ENCODE measurements at regions not wholly inside any gene's neighbourhood (a gene's known extent, or its start where the extent isn't known, plus 50 kb on each side); places are given as distances from the start of the nearest gene placed in this dataset.

- Mint-ChIP-seq H3K27ac (peak overlapping the region in 1 of 2 donors; percentile 75), H3K4me1 (peaks cover 14% of the 10 kb centered on the region), H3K27me3 (peaks cover 10% of the 10 kb centered on the region), H3K4me3 (no peak overlapping the region), H3K9me3 (no peaks in the 10 kb centered on the region)
- no peak for DNase-seq
- no peak for ATAC-seq
Observed at GRCh38 chr2:216553482-216554240, 55.0 kb downstream of the RPL37A start.

GRCh38 chr2:216554286-216554685 is 55.6 kb downstream of the RPL37A start:
- no peaks in the 10 kb centered on the region for H3K9me3 Mint-ChIP-seq
- DNase-seq: no peak
- H3K4me3 Mint-ChIP-seq: no peak overlapping the region
- peaks cover 10% of the 10 kb centered on the region for H3K27me3 Mint-ChIP-seq
- H3K4me1 Mint-ChIP-seq: peaks cover 14% of the 10 kb centered on the region
- peak overlapping the region in 1 of 2 donors; percentile 27 for H3K27ac Mint-ChIP-seq
- ATAC-seq: peak; percentile 46

GRCh38 chr2:216554755-216555154 is 56.1 kb downstream of the RPL37A start:
- ATAC-seq: no peak
- H3K27ac Mint-ChIP-seq: peak overlapping the region in 1 of 2 donors; percentile 27

GRCh38 chr2:216555274-216555673 is 56.6 kb downstream of the RPL37A start:
- Mint-ChIP-seq H3K4me3 (no peak overlapping the region), H3K27me3 (peaks cover 4% of the 10 kb centered on the region), H3K9me3 (no peaks in the 10 kb centered on the region), H3K27ac (peak overlapping the region in 1 of 2 donors; percentile 81), H3K4me1 (peaks cover 14% of the 10 kb centered on the region)
- ATAC-seq: no peak
- no peak for DNase-seq

More at GRCh38 chr2:216554755-216555154, 56.1 kb downstream of the RPL37A start:
- Mint-ChIP-seq H3K4me3 (no peak overlapping the region), H3K4me1 (peaks cover 14% of the 10 kb centered on the region), H3K9me3 (no peaks in the 10 kb centered on the region), H3K27me3 (peaks cover 9% of the 10 kb centered on the region)
- DNase-seq: no peak

GRCh38 chr2:216556202-216556601 is 57.6 kb downstream of the RPL37A start:
- Mint-ChIP-seq H3K27ac (no peak overlapping the region), H3K9me3 (no peaks in the 10 kb centered on the region), H3K4me1 (peaks cover 14% of the 10 kb centered on the region), H3K27me3 (peaks cover 4% of the 10 kb centered on the region), H3K4me3 (no peak overlapping the region)
- no peak for DNase-seq
- no peak for ATAC-seq

GRCh38 chr2:216557413-216557812 is 58.8 kb downstream of the RPL37A start:
- Mint-ChIP-seq H3K9me3 (no peaks in the 10 kb centered on the region), H3K27me3 (peaks cover 7% of the 10 kb centered on the region), H3K4me3 (no peak overlapping the region), H3K27ac (peak overlapping the region in 1 of 2 donors; percentile 4), H3K4me1 (peaks cover 14% of the 10 kb centered on the region)
- ATAC-seq: no peak
- DNase-seq: no peak

DNA sequence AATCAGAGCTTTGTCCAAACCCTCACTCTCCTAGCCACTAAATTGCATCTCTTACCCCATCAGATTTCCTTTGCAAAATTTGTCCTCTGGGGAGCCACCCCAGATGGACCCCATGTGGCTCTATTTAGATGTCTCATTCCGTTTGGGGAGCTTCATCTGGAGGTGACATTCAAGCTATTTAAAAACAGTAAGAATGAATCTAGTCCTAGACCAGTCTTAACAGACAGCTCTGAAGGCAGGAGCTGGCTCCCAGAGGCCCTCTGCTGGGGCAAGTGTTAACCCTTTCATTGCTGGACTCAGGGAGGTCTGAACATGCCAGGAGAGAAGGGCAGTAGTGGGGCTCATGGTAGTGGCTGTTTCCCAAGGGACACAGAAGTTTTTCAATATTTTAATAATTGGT is 59.2 kb downstream of the RPL37A start:
- H3K27me3 Mint-ChIP-seq: peaks cover 7% of the 10 kb centered on the region
- ATAC-seq (no peak), DNase-seq (no peak)
- H3K4me1 Mint-ChIP-seq: peaks cover 14% of the 10 kb centered on the region
- no peaks in the 10 kb centered on the region for H3K9me3 Mint-ChIP-seq
- no peak overlapping the region for H3K4me3 Mint-ChIP-seq
- no peak overlapping the region for H3K27ac Mint-ChIP-seq

GRCh38 chr2:216559625-216560156 is 61.0 kb downstream of the RPL37A start:
- Mint-ChIP-seq H3K4me3 (no peak overlapping the region), H3K9me3 (peaks cover 0 to 6% of the 10 kb centered on the region in 2 donors), H3K27ac (no peak overlapping the region), H3K27me3 (peaks cover 15% of the 10 kb centered on the region), H3K4me1 (peaks cover 7% of the 10 kb centered on the region)
- DNase-seq (no peak), ATAC-seq (no peak)

- no peak for DNase-seq
- no peak for ATAC-seq
- Mint-ChIP-seq H3K9me3 (peaks cover 0 to 6% of the 10 kb centered on the region in 2 donors), H3K4me3 (no peak overlapping the region), H3K4me1 (no peaks in the 10 kb centered on the region), H3K27me3 (peaks cover 16% of the 10 kb centered on the region), H3K27ac (peak overlapping the region in 1 of 2 donors; percentile 57)
Observed at GRCh38 chr2:216560838-216561270, 62.2 kb downstream of the RPL37A start.

DNA sequence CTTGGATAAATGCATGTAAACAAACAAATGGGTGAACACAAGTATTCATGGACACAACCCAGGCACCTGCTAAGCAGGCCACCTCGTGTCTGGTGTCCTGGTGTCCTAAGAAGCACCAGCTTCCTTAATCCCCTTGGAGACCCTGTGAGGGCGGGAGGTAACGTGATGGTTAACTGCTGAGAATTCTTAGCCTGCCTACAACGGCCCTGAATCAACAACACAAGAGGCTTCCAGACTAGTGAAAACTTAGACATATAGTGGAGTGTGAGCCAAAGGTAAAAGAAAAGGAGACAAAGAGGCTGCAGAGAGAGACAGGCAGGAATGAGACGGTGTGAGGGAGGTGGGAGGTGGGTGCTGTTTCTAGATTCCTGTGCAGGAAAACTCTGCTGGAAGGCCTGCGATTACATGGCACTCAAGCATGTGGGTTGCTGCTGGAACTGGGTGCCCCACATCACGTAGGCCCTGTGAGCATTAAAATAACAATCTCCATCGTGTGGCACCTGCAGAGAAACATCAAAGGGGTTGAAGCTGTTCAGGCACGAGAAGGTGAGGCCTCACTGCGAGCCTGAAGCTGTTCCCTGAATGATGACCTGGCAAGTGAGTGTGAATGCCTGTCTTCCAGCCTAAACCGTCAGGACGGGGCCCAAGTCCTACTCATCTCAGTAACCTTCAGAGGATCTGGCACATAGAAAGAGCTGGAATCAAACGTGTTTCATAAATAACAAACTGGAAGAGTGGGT is 64.2 kb downstream of the RPL37A start:
- H3K4me1 Mint-ChIP-seq: no peaks in the 10 kb centered on the region
- H3K4me3 Mint-ChIP-seq: no peak overlapping the region
- DNase-seq: no peak
- H3K9me3 Mint-ChIP-seq: peaks cover 0 to 6% of the 10 kb centered on the region in 2 donors
- H3K27me3 Mint-ChIP-seq: peaks cover 16% of the 10 kb centered on the region
- no peak for ATAC-seq
- H3K27ac Mint-ChIP-seq: no peak overlapping the region

GRCh38 chr2:216563646-216564045 is 65.0 kb downstream of the RPL37A start:
- no peak overlapping the region for H3K27ac Mint-ChIP-seq
- H3K4me3 Mint-ChIP-seq: no peak overlapping the region
- DNase-seq (no peak), ATAC-seq (no peak)
- H3K4me1 Mint-ChIP-seq: no peaks in the 10 kb centered on the region
- H3K27me3 Mint-ChIP-seq: peaks cover 16% of the 10 kb centered on the region
- H3K9me3 Mint-ChIP-seq: peaks cover 0 to 6% of the 10 kb centered on the region in 2 donors

GRCh38 chr2:216564611-216565010 is 66.0 kb downstream of the RPL37A start:
- H3K27ac Mint-ChIP-seq: no peak overlapping the region
- H3K4me3 Mint-ChIP-seq: no peak overlapping the region
- peaks cover 25% of the 10 kb centered on the region for H3K27me3 Mint-ChIP-seq

GRCh38 chr2:216565956-216566355 is 67.3 kb upstream of the IGFBP2 start:
- Mint-ChIP-seq H3K4me3 (no peak overlapping the region), H3K27ac (no peak overlapping the region), H3K4me1 (no peaks in the 10 kb centered on the region), H3K9me3 (peaks cover 0 to 6% of the 10 kb centered on the region in 2 donors), H3K27me3 (peaks cover 24% of the 10 kb centered on the region)
- ATAC-seq (no peak), DNase-seq (no peak)

More at GRCh38 chr2:216564611-216565010, 66.0 kb downstream of the RPL37A start:
- peaks cover 0 to 6% of the 10 kb centered on the region in 2 donors for H3K9me3 Mint-ChIP-seq
- ATAC-seq: no peak
- no peak for DNase-seq
- no peaks in the 10 kb centered on the region for H3K4me1 Mint-ChIP-seq

- peaks cover 5% of the 10 kb centered on the region for H3K4me1 Mint-ChIP-seq
- no peak overlapping the region for H3K4me3 Mint-ChIP-seq
Observed at GRCh38 chr2:216568576-216568975, 64.6 kb upstream of the IGFBP2 start.

DNA sequence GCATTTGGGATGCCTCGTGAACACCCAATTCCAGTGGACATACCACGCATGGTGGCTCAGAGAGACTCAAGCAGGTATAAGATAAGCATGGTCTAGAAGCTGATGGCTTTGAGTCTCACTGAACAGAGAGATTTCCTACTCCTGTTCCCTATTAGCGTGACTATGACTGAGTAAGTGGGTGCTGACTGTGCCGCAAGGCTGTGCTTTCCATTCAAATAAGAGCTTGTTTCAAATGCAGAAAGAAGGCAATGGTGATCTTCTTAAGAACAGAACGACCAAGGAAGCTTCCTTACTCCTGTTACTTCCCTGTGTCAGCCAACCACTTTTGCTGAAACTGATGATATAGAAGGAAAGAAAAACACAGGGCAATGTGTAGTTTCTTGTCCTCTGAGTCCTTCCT is 63.5 kb upstream of the IGFBP2 start:
- H3K9me3 Mint-ChIP-seq: peaks cover 0 to 7% of the 10 kb centered on the region in 2 donors
- H3K27me3 Mint-ChIP-seq: peaks cover 10% of the 10 kb centered on the region
- peaks cover 5% of the 10 kb centered on the region for H3K4me1 Mint-ChIP-seq
- H3K27ac Mint-ChIP-seq: no peak overlapping the region
- H3K4me3 Mint-ChIP-seq: no peak overlapping the region
- no peak for DNase-seq
- no peak for ATAC-seq

More at GRCh38 chr2:216568576-216568975, 64.6 kb upstream of the IGFBP2 start:
- Mint-ChIP-seq H3K27me3 (peaks cover 18% of the 10 kb centered on the region), H3K9me3 (peaks cover 0 to 13% of the 10 kb centered on the region in 2 donors), H3K27ac (no peak overlapping the region)
- ATAC-seq (no peak), DNase-seq (no peak)

- no peak overlapping the region for H3K4me3 Mint-ChIP-seq
- DNase-seq (no peak), ATAC-seq (no peak)
- H3K27ac Mint-ChIP-seq: no peak overlapping the region
- peaks cover 10% of the 10 kb centered on the region for H3K27me3 Mint-ChIP-seq
- H3K9me3 Mint-ChIP-seq: peaks cover 0 to 7% of the 10 kb centered on the region in 2 donors
- peaks cover 7% of the 10 kb centered on the region for H3K4me1 Mint-ChIP-seq
Observed at GRCh38 chr2:216570357-216570756, 62.9 kb upstream of the IGFBP2 start.

Measured in stimulated activated naive CD8-positive, alpha-beta T cell treated with anti-CD3 and anti-CD28 coated beads, Interleukin-15, amount 100 ng/mL, for 72 hours (primary cell).